HEK293 (cell line): ENCODE measurements at regions not wholly inside any gene's neighbourhood (a gene's known extent, or its start where the extent isn't known, plus 50 kb on each side); places are given as distances from the start of the nearest gene placed in this dataset.

Experiments
- CTCF ChIP-seq: fragments of 450-650 bp; formaldehyde crosslinking; IDR thresholded peaks from 2 replicates; pipeline ENCODE4 v1.5.1; 2016; ENCODE audit warnings: missing biosample characterization, missing genetic modification characterization
- ZBTB49 ChIP-seq: fragments of 450-650 bp; formaldehyde crosslinking; IDR thresholded peaks from 2 replicates; pipeline ENCODE4 v1.5.1; 2016; ENCODE audit warnings: missing biosample characterization, missing genetic modification characterization, low read depth
- ZNF549 ChIP-seq: fragments of 450-650 bp; IDR thresholded peaks from 2 replicates; pipeline ENCODE4 v1.5.1; 2018; ENCODE audit warnings: missing biosample characterization, missing genetic modification characterization, mild to moderate bottlenecking, inconsistent platforms, moderate library complexity
- ZSCAN4 ChIP-seq: fragments of 450-650 bp; formaldehyde crosslinking; IDR thresholded peaks from 2 replicates; pipeline ENCODE4 v1.5.1; 2017; ENCODE audit warnings: missing biosample characterization, missing genetic modification characterization

GRCh38 chr12:108459149-108459548 lies 55.9 kb upstream of the FICD start:
- TF ChIP-seq CTCF (no peak), ZBTB49 (tag by site-specific recombination) (no peak), ZSCAN4 (tag by site-specific recombination) (no peak), ZNF549 (tag by site-specific recombination) (no peak)
